ENCODE measurements at regions not wholly inside any gene's neighbourhood (a gene's known extent, or its start where the extent isn't known, plus 50 kb on each side); places are given as distances from the start of the nearest gene placed in this dataset.
"Not testable (repeated sequence)": the region's sequence is repeated elsewhere in the genome, so short reads cannot be mapped to it uniquely, and the experiment has no call there.

- 84 to 89% methylated on average over 4 of the region's 4 CpGs for WGBS, 2 donors
- intact Hi-C loops (cut with DNase I): no loop called here
- no peak overlapping the region for H3K27ac ChIP-seq
- no peak overlapping the region for H3K4me3 ChIP-seq
- H3K36me3 ChIP-seq: no peaks in the 10 kb centered on the region
- DNase-seq: no peak
- H3K27me3 ChIP-seq: peaks cover 0 to 5% (median 0%) of the 10 kb centered on the region in 4 donors
- H3K4me1 ChIP-seq: peaks cover 0 to 6% (median 0%) of the 10 kb centered on the region in 3 donors
- TF ChIP-seq POLR2A (IDR thresholded peaks at IDR 0.05): no peak
- TF ChIP-seq, protein P1, sequence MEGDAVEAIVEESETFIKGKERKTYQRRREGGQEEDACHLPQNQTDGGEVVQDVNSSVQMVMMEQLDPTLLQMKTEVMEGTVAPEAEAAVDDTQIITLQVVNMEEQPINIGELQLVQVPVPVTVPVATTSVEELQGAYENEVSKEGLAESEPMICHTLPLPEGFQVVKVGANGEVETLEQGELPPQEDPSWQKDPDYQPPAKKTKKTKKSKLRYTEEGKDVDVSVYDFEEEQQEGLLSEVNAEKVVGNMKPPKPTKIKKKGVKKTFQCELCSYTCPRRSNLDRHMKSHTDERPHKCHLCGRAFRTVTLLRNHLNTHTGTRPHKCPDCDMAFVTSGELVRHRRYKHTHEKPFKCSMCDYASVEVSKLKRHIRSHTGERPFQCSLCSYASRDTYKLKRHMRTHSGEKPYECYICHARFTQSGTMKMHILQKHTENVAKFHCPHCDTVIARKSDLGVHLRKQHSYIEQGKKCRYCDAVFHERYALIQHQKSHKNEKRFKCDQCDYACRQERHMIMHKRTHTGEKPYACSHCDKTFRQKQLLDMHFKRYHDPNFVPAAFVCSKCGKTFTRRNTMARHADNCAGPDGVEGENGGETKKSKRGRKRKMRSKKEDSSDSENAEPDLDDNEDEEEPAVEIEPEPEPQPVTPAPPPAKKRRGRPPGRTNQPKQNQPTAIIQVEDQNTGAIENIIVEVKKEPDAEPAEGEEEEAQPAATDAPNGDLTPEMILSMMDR (IDR thresholded peaks at IDR 0.05): no peak
- no peaks in the 10 kb centered on the region for H3K9me3 ChIP-seq
These were observed 578.5 kb downstream of the BNC2 start for GRCh38 chr9:16291921-16292320.

GRCh38 chr9:16293610-16294009 lies 576.9 kb downstream of the BNC2 start:
- Histone ChIP-seq H3K4me1 (peaks cover 0 to 6% (median 0%) of the 10 kb centered on the region in 3 donors), H3K4me3 (no peak overlapping the region), H3K27me3 (peaks cover 0 to 5% (median 0%) of the 10 kb centered on the region in 4 donors), H3K27ac (no peak overlapping the region), H3K36me3 (no peaks in the 10 kb centered on the region), H3K9me3 (no peaks in the 10 kb centered on the region)
- TF ChIP-seq, protein P1 (IDR thresholded peaks at IDR 0.05): no peak
- TF ChIP-seq POLR2A (IDR thresholded peaks at IDR 0.05): no peak
- 56 to 66% methylated on average over 2 of the region's 2 CpGs for WGBS, 2 donors
- DNase-seq: no peak
- intact Hi-C loops (cut with DNase I): no loop called here

- Histone ChIP-seq H3K4me1 (peaks cover 0 to 6% (median 0%) of the 10 kb centered on the region in 3 donors), H3K9me3 (no peaks in the 10 kb centered on the region), H3K27ac (no peak overlapping the region), H3K27me3 (peaks cover 0 to 5% (median 0%) of the 10 kb centered on the region in 4 donors), H3K36me3 (no peaks in the 10 kb centered on the region), H3K4me3 (no peak overlapping the region)
- DNase-seq: no peak
- 57 to 60% methylated on average over 5 to 6 of the region's 7 CpGs for whole genome bisulfite sequencing, 2 donors
- no peak for TF ChIP-seq POLR2A (IDR thresholded peaks at IDR 0.05)
- TF ChIP-seq, protein P1 (IDR thresholded peaks at IDR 0.05): no peak
- intact Hi-C loops (cut with DNase I): no loop called here
These were observed 576.2 kb downstream of the BNC2 start for GRCh38 chr9:16294133-16294770.

GRCh38 chr9:16294940-16295339 lies 575.5 kb downstream of the BNC2 start:
- H3K4me3 ChIP-seq; H3K36me3 ChIP-seq; DNase-seq; H3K9me3 ChIP-seq; intact Hi-C loops (cut with DNase I); H3K4me1 ChIP-seq; H3K27me3 ChIP-seq; H3K27ac ChIP-seq: not testable (repeated sequence)
- WGBS, 2 donors: 71% methylated on average over 2 of the region's 5 CpGs; no CpG with 5 or more reads in 1 of the 2 donors

GRCh38 chr9:16299368-16299767 lies 571.1 kb downstream of the BNC2 start:
- not testable (repeated sequence) for H3K4me3 ChIP-seq

GRCh38 chr9:16303506-16303905 lies 567.0 kb downstream of the BNC2 start:
- no peaks in the 10 kb centered on the region for H3K4me1 ChIP-seq
- H3K9me3 ChIP-seq: no peaks in the 10 kb centered on the region
- H3K36me3 ChIP-seq: no peaks in the 10 kb centered on the region
- intact Hi-C loops (cut with DNase I): no loop called here
- DNase-seq: no peak
- TF ChIP-seq, protein P1 (IDR thresholded peaks at IDR 0.05): no peak
- TF ChIP-seq POLR2A (IDR thresholded peaks at IDR 0.05): no peak
- peaks cover 0 to 11% (median 0%) of the 10 kb centered on the region in 4 donors for H3K27me3 ChIP-seq
- no peak overlapping the region for H3K27ac ChIP-seq
- no peak overlapping the region for H3K4me3 ChIP-seq
- 48 to 64% methylated on average over 6 of the region's 6 CpGs for WGBS, 2 donors

More at GRCh38 chr9:16299368-16299767, 571.1 kb downstream of the BNC2 start:
- H3K4me1 ChIP-seq; DNase-seq; H3K9me3 ChIP-seq; H3K36me3 ChIP-seq; H3K27ac ChIP-seq; intact Hi-C loops (cut with DNase I); H3K27me3 ChIP-seq: not testable (repeated sequence)
- 81 to 83% methylated on average over 3 of the region's 3 CpGs for WGBS, 2 donors

Data from esophagus squamous epithelium (tissue), 5 donors.